A673 (cell line): ENCODE measurements at regions not wholly inside any gene's neighbourhood (a gene's known extent, or its start where the extent isn't known, plus 50 kb on each side); places are given as distances from the start of the nearest gene placed in this dataset.

ENCODE experiments used
- BruUV-seq: library from RNA; stranded (reverse); fragments of 400-500 nt; replicated peaks from 2 replicates; lab custom pipeline; 2021; lab: Mats Ljungman, UMichigan
- CTCF ChIA-PET: fragments of 300-600 bp; sonication (Branson Sonifier 250); formaldehyde crosslinking; loops from one replicate; lab custom pipeline; 2022; ENCODE audit warnings: antibody characterized with exemption; lab: Charles Lee
- POLR2A ChIA-PET: fragments of 300-600 bp; sonication (Branson Sonifier 250); formaldehyde crosslinking; loops from one replicate; lab custom pipeline; 2022; ENCODE audit warnings: antibody characterized with exemption; ENCODE audit not compliant: low non-redundant PET; lab: Charles Lee
- DNase-seq: peaks from one replicate; pipeline ENCODE4 v3.0.0-alpha.2; 2015; ENCODE audit warnings: low spot score
- H3K27ac ChIP-seq: fragments of 200-600 bp; sonication (generic); 2 replicates; pipeline ENCODE4 v1.5.1; 2016; ENCODE audit warnings: mixed run types, low read depth, mild to moderate bottlenecking, mixed read lengths, antibody characterized with exemption, low read length; ENCODE audit not compliant: poor library complexity, severe bottlenecking
- H3K27me3 ChIP-seq: fragments of 200-600 bp; sonication (generic); replicated peaks from 2 replicates; pipeline ENCODE4 v1.6.1; 2017; ENCODE audit warnings: mixed run types, low read depth, mild to moderate bottlenecking, mixed read lengths, antibody characterized with exemption, low read length; ENCODE audit not compliant: insufficient read depth, poor library complexity
- H3K36me3 ChIP-seq: fragments of 200-600 bp; sonication (generic); 2 replicates; pipeline ENCODE4 v1.6.1; 2016; ENCODE audit warnings: mixed run types, mild to moderate bottlenecking, mixed read lengths, antibody characterized with exemption, low read length; ENCODE audit not compliant: insufficient read depth, poor library complexity, severe bottlenecking
- H3K4me1 ChIP-seq: fragments of 200-600 bp; sonication (generic); 2 replicates; pipeline ENCODE4 v1.6.1; 2017; ENCODE audit warnings: mixed run types, mild to moderate bottlenecking, mixed read lengths, antibody characterized with exemption, low read length; ENCODE audit not compliant: insufficient read depth, poor library complexity, severe bottlenecking
- H3K4me3 ChIP-seq: fragments of 200-600 bp; sonication (generic); 2 replicates; pipeline ENCODE4 v1.5.1; 2016; ENCODE audit warnings: low read depth, mixed run types, mild to moderate bottlenecking, mixed read lengths, low read length; ENCODE audit not compliant: poor library complexity, severe bottlenecking
- H3K9me3 ChIP-seq: fragments of 200-600 bp; sonication (generic); 2 replicates; pipeline ENCODE4 v1.6.1; 2016; ENCODE audit warnings: mixed run types, low read depth, mild to moderate bottlenecking, mixed read lengths, antibody characterized with exemption, low read length; ENCODE audit not compliant: poor library complexity, severe bottlenecking
- CTCF ChIP-seq: fragments of 300-800, 200-600 bp; sonication (generic); conservative IDR thresholded peaks from 2 replicates; pipeline ENCODE4 v1.5.1; 2017; ENCODE audit warnings: low read depth, mild to moderate bottlenecking, antibody characterized with exemption, low read length, moderate library complexity, mixed read lengths
- EZH2 ChIP-seq: fragments of 200-600 bp; sonication (generic); IDR thresholded peaks from 2 replicates; pipeline ENCODE4 v1.6.1; 2017; ENCODE audit warnings: borderline replicate concordance, low read depth, mild to moderate bottlenecking, mixed read lengths, antibody characterized with exemption, low read length; ENCODE audit not compliant: poor library complexity, severe bottlenecking
- intact Hi-C: fragments of 100-400 bp; cut with micrococcal nuclease; formaldehyde crosslinking; loops from one replicate; pipeline ENCODE4 v1.10.0; 2022; ENCODE audit not compliant: unreplicated experiment

- no peak overlapping the region for H3K4me3 ChIP-seq
- TF ChIP-seq CTCF: no peak
- no peak for TF ChIP-seq EZH2
- BruUV-seq: no TSS peak
- ChIA-PET CTCF (interaction anchor here (0.6 kb wide), 1 partner anchor 283 kb away, joined by 5 read pairs; no protein-coding TSS in a partner anchor), POLR2A (no interaction called here)
- no peaks in the 10 kb centered on the region for H3K27me3 ChIP-seq
- no peaks in the 10 kb centered on the region for H3K4me1 ChIP-seq
- no peaks in the 10 kb centered on the region for H3K36me3 ChIP-seq
- H3K27ac ChIP-seq: no peak overlapping the region
- no peaks in the 10 kb centered on the region for H3K9me3 ChIP-seq
- intact Hi-C loops: no loop called here
- no peak for DNase-seq
Observed at GRCh38 chrX:121150217-121150616, 102.8 kb downstream of the GLUD2 start.

- no TSS peak for BruUV-seq
- no peaks in the 10 kb centered on the region for H3K9me3 ChIP-seq
- H3K36me3 ChIP-seq: no peaks in the 10 kb centered on the region
- POLR2A ChIA-PET: no interaction called here
- H3K4me1 ChIP-seq: no peaks in the 10 kb centered on the region
- H3K27ac ChIP-seq: no peak overlapping the region
- TF ChIP-seq EZH2 (no peak), CTCF (no peak)
- CTCF ChIA-PET: no interaction called here
- DNase-seq: no peak
- no peak overlapping the region for H3K4me3 ChIP-seq
- no peaks in the 10 kb centered on the region for H3K27me3 ChIP-seq
- intact Hi-C loops: no loop called here
Observed at GRCh38 chrX:121151293-121151692, 103.9 kb downstream of the GLUD2 start.

- Histone ChIP-seq H3K4me1 (peaks cover 9% of the 10 kb centered on the region), H3K9me3 (no peaks in the 10 kb centered on the region), H3K27ac (no peak overlapping the region), H3K4me3 (no peak overlapping the region), H3K27me3 (no peaks in the 10 kb centered on the region), H3K36me3 (no peaks in the 10 kb centered on the region)
- intact Hi-C loops: no loop called here
- ChIA-PET CTCF (no interaction called here), POLR2A (no interaction called here)
- DNase-seq: no peak
- TF ChIP-seq EZH2 (no peak), CTCF (no peak)
- no TSS peak for BruUV-seq
Observed at GRCh38 chrX:121154858-121155404, 107.5 kb downstream of the GLUD2 start.
